A549 (cell line): ENCODE measurements at regions not wholly inside any gene's neighbourhood (a gene's known extent, or its start where the extent isn't known, plus 50 kb on each side); places are given as distances from the start of the nearest gene placed in this dataset.

Source experiments
- CBX2 ChIP-seq: fragments of 200-600 bp; sonication (generic); IDR thresholded peaks from 2 replicates; pipeline ENCODE4 v1.6.1; 2016; ENCODE audit warnings: low read depth, mild to moderate bottlenecking, borderline replicate concordance
- RFX5 ChIP-seq: fragments of 450-650 bp; IDR thresholded peaks from 2 replicates; pipeline ENCODE4 v1.7.1; 2014; ENCODE audit warnings: antibody characterized with exemption, mild to moderate bottlenecking, moderate library complexity
- TF ChIP-seq, protein P1 (sequence below): fragments of >200 bp; sonication (Bioruptor Twin); formaldehyde crosslinking; IDR thresholded peaks from 3 replicates; pipeline ENCODE4 v1.5.1; 2016

DNA sequence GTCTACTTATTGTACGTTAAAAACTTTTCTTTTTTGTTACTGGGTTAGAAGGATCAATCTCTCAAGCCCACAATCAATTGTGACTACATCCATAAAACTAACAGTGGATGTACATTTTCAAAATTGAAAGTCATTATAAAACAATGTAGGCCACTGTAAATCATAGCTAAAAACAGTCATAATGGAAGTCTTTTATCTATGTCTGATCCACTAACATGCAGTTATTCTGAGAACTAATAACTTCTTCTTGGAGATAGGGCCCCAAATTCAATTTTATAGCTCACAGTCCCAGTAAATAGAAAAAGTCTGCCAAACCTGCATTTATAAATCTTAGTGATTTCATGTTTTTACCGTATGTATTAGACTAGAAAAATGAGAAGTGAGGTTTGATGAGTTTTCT lies 187.3 kb upstream of the MMS22L start:
- TF ChIP-seq, protein P1, sequence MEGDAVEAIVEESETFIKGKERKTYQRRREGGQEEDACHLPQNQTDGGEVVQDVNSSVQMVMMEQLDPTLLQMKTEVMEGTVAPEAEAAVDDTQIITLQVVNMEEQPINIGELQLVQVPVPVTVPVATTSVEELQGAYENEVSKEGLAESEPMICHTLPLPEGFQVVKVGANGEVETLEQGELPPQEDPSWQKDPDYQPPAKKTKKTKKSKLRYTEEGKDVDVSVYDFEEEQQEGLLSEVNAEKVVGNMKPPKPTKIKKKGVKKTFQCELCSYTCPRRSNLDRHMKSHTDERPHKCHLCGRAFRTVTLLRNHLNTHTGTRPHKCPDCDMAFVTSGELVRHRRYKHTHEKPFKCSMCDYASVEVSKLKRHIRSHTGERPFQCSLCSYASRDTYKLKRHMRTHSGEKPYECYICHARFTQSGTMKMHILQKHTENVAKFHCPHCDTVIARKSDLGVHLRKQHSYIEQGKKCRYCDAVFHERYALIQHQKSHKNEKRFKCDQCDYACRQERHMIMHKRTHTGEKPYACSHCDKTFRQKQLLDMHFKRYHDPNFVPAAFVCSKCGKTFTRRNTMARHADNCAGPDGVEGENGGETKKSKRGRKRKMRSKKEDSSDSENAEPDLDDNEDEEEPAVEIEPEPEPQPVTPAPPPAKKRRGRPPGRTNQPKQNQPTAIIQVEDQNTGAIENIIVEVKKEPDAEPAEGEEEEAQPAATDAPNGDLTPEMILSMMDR = no peak
- TF ChIP-seq RFX5 (no peak), CBX2 (no peak)
